DOHH2 (cell line): ENCODE measurements at regions not wholly inside any gene's neighbourhood (a gene's known extent, or its start where the extent isn't known, plus 50 kb on each side); places are given as distances from the start of the nearest gene placed in this dataset.

Experiments used
- H3F3A ChIP-seq: fragments of 200-600 bp; sonication (generic), shearing (Covaris generic); 2 replicates; pipeline ENCODE4 v1.6.0; 2016; ENCODE audit warnings: antibody characterized with exemption, mild to moderate bottlenecking; ENCODE audit not compliant: control insufficient read depth, insufficient read depth
- H3K27ac ChIP-seq: fragments of 200-600 bp; sonication (generic); 2 replicates; pipeline ENCODE4 v1.5.1; 2014; ENCODE audit warnings: low read depth, mild to moderate bottlenecking, low read length, moderate library complexity
- H3K27me3 ChIP-seq: fragments of 200-600 bp; sonication (generic); 2 replicates; pipeline ENCODE4 v1.6.1; 2014; ENCODE audit warnings: mild to moderate bottlenecking, low read length, mixed read lengths; ENCODE audit not compliant: control insufficient read depth
- H3K36me3 ChIP-seq: fragments of 200-600 bp; sonication (generic); 2 replicates; pipeline ENCODE4 v1.6.1; 2014; ENCODE audit warnings: mild to moderate bottlenecking, low read length, moderate library complexity, mixed read lengths; ENCODE audit not compliant: control insufficient read depth
- H3K4me1 ChIP-seq: fragments of 200-600 bp; sonication (generic); 2 replicates; pipeline ENCODE4 v1.6.1; 2014; ENCODE audit warnings: mild to moderate bottlenecking, low read length, mixed read lengths; ENCODE audit not compliant: control insufficient read depth
- H3K4me2 ChIP-seq: fragments of 200-600 bp; sonication (generic); 2 replicates; pipeline ENCODE4 v1.6.0; 2014; ENCODE audit warnings: mild to moderate bottlenecking, low read length, moderate library complexity
- H3K4me3 ChIP-seq: fragments of 200-600 bp; sonication (generic); 2 replicates; pipeline ENCODE4 v1.5.1; 2014; ENCODE audit warnings: mild to moderate bottlenecking, low read length, mixed read lengths
- H3K79me2 ChIP-seq: fragments of 200-600 bp; sonication (generic); 2 replicates; pipeline ENCODE4 v1.6.1; 2014; ENCODE audit warnings: mild to moderate bottlenecking, low read length, mixed read lengths; ENCODE audit not compliant: control insufficient read depth
- H3K9me2 ChIP-seq: fragments of 200-600 bp; sonication (generic); replicated peaks from 2 replicates; pipeline ENCODE4 v1.6.1; 2014; ENCODE audit warnings: mild to moderate bottlenecking, low read length, mixed read lengths; ENCODE audit not compliant: control insufficient read depth
- H3K9me3 ChIP-seq: fragments of 200-600 bp; sonication (generic); 2 replicates; pipeline ENCODE4 v1.6.1; 2014; ENCODE audit warnings: antibody characterized with exemption, low read length, mixed read lengths; ENCODE audit not compliant: control insufficient read depth, insufficient read depth
- H4K20me1 ChIP-seq: fragments of 200-600 bp; sonication (generic); 2 replicates; pipeline ENCODE4 v1.6.0; 2014; ENCODE audit warnings: low read depth, mild to moderate bottlenecking, antibody characterized with exemption, low read length, moderate library complexity; ENCODE audit not compliant: control insufficient read depth, insufficient read depth
- EZH2phosphoT487 ChIP-seq: fragments of 200-600 bp; sonication (generic); IDR thresholded peaks from 2 replicates; pipeline ENCODE4 v1.6.1; 2017; ENCODE audit warnings: borderline replicate concordance, mild to moderate bottlenecking, antibody characterized with exemption, low read length, moderate library complexity, mixed read lengths
- TF ChIP-seq, protein P1 (sequence below): fragments of 200-600 bp; sonication (generic); IDR thresholded peaks from one replicate; pipeline ENCODE4 v1.5.1; 2014; ENCODE audit warnings: antibody characterized with exemption, mild to moderate bottlenecking, low read depth, low read length; ENCODE audit not compliant: poor library complexity, severe bottlenecking

DNA sequence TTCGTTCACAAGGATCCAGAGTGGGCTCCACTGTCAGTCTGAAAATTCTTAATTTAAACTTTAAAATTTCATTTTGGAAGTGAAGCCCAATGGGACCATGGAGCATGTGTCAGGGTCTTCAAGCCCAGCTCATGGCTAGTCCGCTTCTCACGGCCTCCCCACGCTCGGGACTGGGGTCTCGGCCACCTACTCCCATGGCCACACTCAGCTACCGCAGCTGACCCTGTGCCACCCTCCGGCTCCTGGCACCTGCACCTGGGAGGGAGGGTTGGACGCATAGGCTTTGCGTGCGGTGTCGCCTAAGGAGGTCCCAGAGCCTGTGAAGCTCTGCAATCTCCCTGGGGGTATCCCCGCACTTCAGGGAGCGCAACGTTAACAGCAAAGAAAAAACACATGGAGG lies 175.7 kb upstream of the PRLR start:
- Histone ChIP-seq H3K36me3 (no peaks in the 10 kb centered on the region), H3K4me1 (no peaks in the 10 kb centered on the region), H3K27me3 (no peaks in the 10 kb centered on the region), H3K4me3 (no peak overlapping the region), H3F3A (no peaks in the 10 kb centered on the region), H3K9me2 (no peaks in the 10 kb centered on the region), H3K9me3 (no peaks in the 10 kb centered on the region), H3K79me2 (no peaks in the 10 kb centered on the region), H3K4me2 (no peak overlapping the region), H4K20me1 (no peaks in the 10 kb centered on the region), H3K27ac (no peak overlapping the region)
- no peak for TF ChIP-seq EZH2phosphoT487
- TF ChIP-seq, protein P1, sequence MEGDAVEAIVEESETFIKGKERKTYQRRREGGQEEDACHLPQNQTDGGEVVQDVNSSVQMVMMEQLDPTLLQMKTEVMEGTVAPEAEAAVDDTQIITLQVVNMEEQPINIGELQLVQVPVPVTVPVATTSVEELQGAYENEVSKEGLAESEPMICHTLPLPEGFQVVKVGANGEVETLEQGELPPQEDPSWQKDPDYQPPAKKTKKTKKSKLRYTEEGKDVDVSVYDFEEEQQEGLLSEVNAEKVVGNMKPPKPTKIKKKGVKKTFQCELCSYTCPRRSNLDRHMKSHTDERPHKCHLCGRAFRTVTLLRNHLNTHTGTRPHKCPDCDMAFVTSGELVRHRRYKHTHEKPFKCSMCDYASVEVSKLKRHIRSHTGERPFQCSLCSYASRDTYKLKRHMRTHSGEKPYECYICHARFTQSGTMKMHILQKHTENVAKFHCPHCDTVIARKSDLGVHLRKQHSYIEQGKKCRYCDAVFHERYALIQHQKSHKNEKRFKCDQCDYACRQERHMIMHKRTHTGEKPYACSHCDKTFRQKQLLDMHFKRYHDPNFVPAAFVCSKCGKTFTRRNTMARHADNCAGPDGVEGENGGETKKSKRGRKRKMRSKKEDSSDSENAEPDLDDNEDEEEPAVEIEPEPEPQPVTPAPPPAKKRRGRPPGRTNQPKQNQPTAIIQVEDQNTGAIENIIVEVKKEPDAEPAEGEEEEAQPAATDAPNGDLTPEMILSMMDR = no peak

DNA sequence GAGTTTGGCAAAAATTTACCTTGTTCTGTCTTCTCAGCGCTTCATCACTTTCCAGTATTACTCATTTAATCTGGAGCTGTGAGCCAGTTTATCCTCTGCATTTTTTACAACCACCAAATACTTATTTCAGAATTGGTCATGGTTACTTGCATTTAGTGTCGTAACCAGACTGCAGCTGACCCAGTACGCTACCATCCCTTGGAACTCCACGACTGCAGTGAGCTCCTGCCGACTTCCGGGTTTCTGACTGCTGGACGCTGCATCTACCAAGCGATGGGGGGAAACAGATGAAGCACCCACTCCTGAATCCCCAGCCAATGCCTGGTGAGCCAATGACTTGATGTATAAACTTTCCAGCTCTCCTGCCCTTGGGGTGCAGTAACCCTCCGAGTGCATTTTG lies 174.4 kb upstream of the PRLR start:
- no peaks in the 10 kb centered on the region for H3K9me3 ChIP-seq
- H3K4me3 ChIP-seq = no peak overlapping the region
- no peaks in the 10 kb centered on the region for H3K79me2 ChIP-seq
- no peaks in the 10 kb centered on the region for H3K36me3 ChIP-seq
- H3K27me3 ChIP-seq = no peaks in the 10 kb centered on the region
- H3K27ac ChIP-seq = no peak overlapping the region
- TF ChIP-seq, protein P1 = no peak
- TF ChIP-seq EZH2phosphoT487 = no peak
- H3K4me2 ChIP-seq = no peak overlapping the region
- no peaks in the 10 kb centered on the region for H3K4me1 ChIP-seq
- no peaks in the 10 kb centered on the region for H3K9me2 ChIP-seq
- no peaks in the 10 kb centered on the region for H3F3A ChIP-seq
- H4K20me1 ChIP-seq = no peaks in the 10 kb centered on the region

DNA sequence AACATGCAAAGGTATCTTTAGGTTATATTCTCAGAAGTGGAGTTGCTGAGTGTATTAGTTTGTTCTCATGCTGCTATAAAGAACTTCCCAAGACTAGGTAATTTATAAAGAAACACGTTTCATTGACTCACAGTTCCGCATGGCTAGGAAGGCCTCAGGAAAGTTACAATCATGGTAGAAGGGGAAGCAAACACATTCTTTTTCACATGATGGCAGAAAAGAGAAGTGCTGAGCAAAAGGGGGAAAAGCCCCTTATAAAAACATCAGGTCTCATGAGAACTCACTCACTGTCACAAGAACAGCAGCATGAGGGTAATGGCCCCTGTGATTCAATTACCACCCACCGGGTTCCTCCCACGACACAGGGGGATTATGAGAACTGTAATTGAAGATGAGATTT lies 163.6 kb upstream of the PRLR start:
- TF ChIP-seq, protein P1 = no peak
- TF ChIP-seq EZH2phosphoT487 = no peak
- H3K4me2 ChIP-seq = no peak overlapping the region

GRCh38 chr5:35384658-35385057 lies 154.4 kb upstream of the PRLR start:
- Histone ChIP-seq H3K27ac (no peak overlapping the region), H3K27me3 (no peaks in the 10 kb centered on the region), H3K79me2 (no peaks in the 10 kb centered on the region), H3K4me1 (no peaks in the 10 kb centered on the region), H3F3A (no peaks in the 10 kb centered on the region), H4K20me1 (no peaks in the 10 kb centered on the region), H3K36me3 (no peaks in the 10 kb centered on the region), H3K9me2 (no peaks in the 10 kb centered on the region), H3K4me3 (no peak overlapping the region), H3K9me3 (no peaks in the 10 kb centered on the region; the same call in 1 of the 2 replicates), H3K4me2 (no peak overlapping the region)
- TF ChIP-seq EZH2phosphoT487 = no peak
- TF ChIP-seq, protein P1 = no peak

More for the DNA sequence above, 163.6 kb upstream of the PRLR start:
- H3K27me3 ChIP-seq = no peaks in the 10 kb centered on the region
- H3K9me3 ChIP-seq = no peaks in the 10 kb centered on the region; the same call in 1 of the 2 replicates
- no peak overlapping the region for H3K4me3 ChIP-seq
- no peaks in the 10 kb centered on the region for H3K4me1 ChIP-seq
- H3K79me2 ChIP-seq = no peaks in the 10 kb centered on the region
- H3F3A ChIP-seq = no peaks in the 10 kb centered on the region
- no peak overlapping the region for H3K27ac ChIP-seq
- no peaks in the 10 kb centered on the region for H3K9me2 ChIP-seq
- H3K36me3 ChIP-seq = no peaks in the 10 kb centered on the region
- H4K20me1 ChIP-seq = no peaks in the 10 kb centered on the region
